ENCODE measurements at regions not wholly inside any gene's neighbourhood (a gene's known extent, or its start where the extent isn't known, plus 50 kb on each side); places are given as distances from the start of the nearest gene placed in this dataset.

DNA sequence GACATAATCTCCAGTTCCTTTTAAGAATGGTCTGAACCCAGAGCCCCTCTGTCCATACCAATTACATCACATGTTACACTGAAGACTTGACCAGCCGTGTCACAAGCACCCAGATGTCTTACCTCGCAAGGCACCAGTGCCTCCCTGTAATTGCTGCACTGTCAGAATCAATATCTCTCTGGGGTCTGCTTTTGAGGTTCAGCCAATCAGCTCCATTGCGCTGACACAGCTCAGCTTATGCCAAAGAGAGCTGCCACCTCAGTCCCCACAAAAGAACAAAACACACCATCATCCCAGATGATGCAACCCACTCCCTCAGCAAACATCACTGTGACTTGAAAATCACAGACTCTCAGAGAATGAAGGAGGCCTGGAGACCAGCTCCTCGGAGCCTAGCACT is 82.5 kb upstream of the SORBS2 start:
- TF ChIP-seq, protein P1, sequence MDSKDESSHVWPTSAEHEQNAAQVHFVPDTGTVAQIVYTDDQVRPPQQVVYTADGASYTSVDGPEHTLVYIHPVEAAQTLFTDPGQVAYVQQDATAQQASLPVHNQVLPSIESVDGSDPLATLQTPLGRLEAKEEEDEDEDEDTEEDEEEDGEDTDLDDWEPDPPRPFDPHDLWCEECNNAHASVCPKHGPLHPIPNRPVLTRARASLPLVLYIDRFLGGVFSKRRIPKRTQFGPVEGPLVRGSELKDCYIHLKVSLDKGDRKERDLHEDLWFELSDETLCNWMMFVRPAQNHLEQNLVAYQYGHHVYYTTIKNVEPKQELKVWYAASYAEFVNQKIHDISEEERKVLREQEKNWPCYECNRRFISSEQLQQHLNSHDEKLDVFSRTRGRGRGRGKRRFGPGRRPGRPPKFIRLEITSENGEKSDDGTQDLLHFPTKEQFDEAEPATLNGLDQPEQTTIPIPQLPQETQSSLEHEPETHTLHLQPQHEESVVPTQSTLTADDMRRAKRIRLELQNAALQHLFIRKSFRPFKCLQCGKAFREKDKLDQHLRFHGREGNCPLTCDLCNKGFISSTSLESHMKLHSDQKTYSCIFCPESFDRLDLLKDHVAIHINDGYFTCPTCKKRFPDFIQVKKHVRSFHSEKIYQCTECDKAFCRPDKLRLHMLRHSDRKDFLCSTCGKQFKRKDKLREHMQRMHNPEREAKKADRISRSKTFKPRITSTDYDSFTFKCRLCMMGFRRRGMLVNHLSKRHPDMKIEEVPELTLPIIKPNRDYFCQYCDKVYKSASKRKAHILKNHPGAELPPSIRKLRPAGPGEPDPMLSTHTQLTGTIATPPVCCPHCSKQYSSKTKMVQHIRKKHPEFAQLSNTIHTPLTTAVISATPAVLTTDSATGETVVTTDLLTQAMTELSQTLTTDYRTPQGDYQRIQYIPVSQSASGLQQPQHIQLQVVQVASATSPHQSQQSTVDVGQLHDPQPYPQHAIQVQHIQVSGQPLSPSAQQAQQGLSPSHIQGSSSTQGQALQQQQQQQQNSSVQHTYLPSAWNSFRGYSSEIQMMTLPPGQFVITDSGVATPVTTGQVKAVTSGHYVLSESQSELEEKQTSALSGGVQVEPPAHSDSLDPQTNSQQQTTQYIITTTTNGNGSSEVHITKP (tag by site-specific recombination; IDR thresholded peaks at IDR 0.05): no peak
- TF ChIP-seq ZNF544 (tag by site-specific recombination; IDR thresholded peaks at IDR 0.05): no peak
- no peak for TF ChIP-seq ZNF157 (tag by site-specific recombination; IDR thresholded peaks at IDR 0.05)
- no peak for TF ChIP-seq ZNF174 (tag by site-specific recombination; IDR thresholded peaks at IDR 0.05)
- TF ChIP-seq, protein P2, sequence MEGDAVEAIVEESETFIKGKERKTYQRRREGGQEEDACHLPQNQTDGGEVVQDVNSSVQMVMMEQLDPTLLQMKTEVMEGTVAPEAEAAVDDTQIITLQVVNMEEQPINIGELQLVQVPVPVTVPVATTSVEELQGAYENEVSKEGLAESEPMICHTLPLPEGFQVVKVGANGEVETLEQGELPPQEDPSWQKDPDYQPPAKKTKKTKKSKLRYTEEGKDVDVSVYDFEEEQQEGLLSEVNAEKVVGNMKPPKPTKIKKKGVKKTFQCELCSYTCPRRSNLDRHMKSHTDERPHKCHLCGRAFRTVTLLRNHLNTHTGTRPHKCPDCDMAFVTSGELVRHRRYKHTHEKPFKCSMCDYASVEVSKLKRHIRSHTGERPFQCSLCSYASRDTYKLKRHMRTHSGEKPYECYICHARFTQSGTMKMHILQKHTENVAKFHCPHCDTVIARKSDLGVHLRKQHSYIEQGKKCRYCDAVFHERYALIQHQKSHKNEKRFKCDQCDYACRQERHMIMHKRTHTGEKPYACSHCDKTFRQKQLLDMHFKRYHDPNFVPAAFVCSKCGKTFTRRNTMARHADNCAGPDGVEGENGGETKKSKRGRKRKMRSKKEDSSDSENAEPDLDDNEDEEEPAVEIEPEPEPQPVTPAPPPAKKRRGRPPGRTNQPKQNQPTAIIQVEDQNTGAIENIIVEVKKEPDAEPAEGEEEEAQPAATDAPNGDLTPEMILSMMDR (tag by site-specific recombination; IDR thresholded peaks at IDR 0.05): no peak
